ENCODE measurements at regions not wholly inside any gene's neighbourhood (a gene's known extent, or its start where the extent isn't known, plus 50 kb on each side); places are given as distances from the start of the nearest gene placed in this dataset.

- H3K27me3 ChIP-seq (ENCODE audit: control insufficient read depth, insufficient read depth, low read length): no peaks in the 10 kb centered on the region
- TF ChIP-seq CTCF (IDR thresholded peaks at IDR 0.05; ENCODE audit: insufficient read depth, low read length, poor library complexity, severe bottlenecking): no peak
- no peak for DNase-seq (ENCODE audit: low read depth)
- H3K36me3 ChIP-seq (ENCODE audit: control insufficient read depth, insufficient read depth, low read length): no peaks in the 10 kb centered on the region
- no peak overlapping the region for H3K4me3 ChIP-seq (ENCODE audit: low read depth, low read length)
Observed at GRCh38 chr6:218153-219018, 73.9 kb upstream of the DUSP22 start.

GRCh38 chr6:219019-219570 is 73.2 kb upstream of the DUSP22 start:
- TF ChIP-seq CTCF (IDR thresholded peaks at IDR 0.05; ENCODE audit: insufficient read depth, low read length, poor library complexity, severe bottlenecking): no peak
- Histone ChIP-seq H3K4me3 (ENCODE audit: low read depth, low read length) (no peak overlapping the region), H3K27me3 (ENCODE audit: control insufficient read depth, insufficient read depth, low read length) (no peaks in the 10 kb centered on the region), H3K36me3 (ENCODE audit: control insufficient read depth, insufficient read depth, low read length) (no peaks in the 10 kb centered on the region)
- no peak for DNase-seq (ENCODE audit: low read depth)

GRCh38 chr6:219641-220198 is 72.6 kb upstream of the DUSP22 start:
- H3K36me3 ChIP-seq (ENCODE audit: control insufficient read depth, insufficient read depth, low read length): no peaks in the 10 kb centered on the region
- DNase-seq (ENCODE audit: low read depth): no peak
- no peak for TF ChIP-seq CTCF (IDR thresholded peaks at IDR 0.05; ENCODE audit: insufficient read depth, low read length, poor library complexity, severe bottlenecking)
- no peaks in the 10 kb centered on the region for H3K27me3 ChIP-seq (ENCODE audit: control insufficient read depth, insufficient read depth, low read length)
- H3K4me3 ChIP-seq (ENCODE audit: low read depth, low read length): no peak overlapping the region

GRCh38 chr6:220312-220711 is 72.0 kb upstream of the DUSP22 start:
- Histone ChIP-seq H3K27me3 (ENCODE audit: control insufficient read depth, insufficient read depth, low read length) (no peaks in the 10 kb centered on the region), H3K4me3 (ENCODE audit: low read depth, low read length) (no peak overlapping the region), H3K36me3 (ENCODE audit: control insufficient read depth, insufficient read depth, low read length) (no peaks in the 10 kb centered on the region)
- no peak for DNase-seq (ENCODE audit: low read depth)
- no peak for TF ChIP-seq CTCF (IDR thresholded peaks at IDR 0.05; ENCODE audit: insufficient read depth, low read length, poor library complexity, severe bottlenecking)

- Histone ChIP-seq H3K4me3 (ENCODE audit: low read depth, low read length) (no peak overlapping the region), H3K36me3 (ENCODE audit: control insufficient read depth, insufficient read depth, low read length) (no peaks in the 10 kb centered on the region), H3K27me3 (ENCODE audit: control insufficient read depth, insufficient read depth, low read length) (no peaks in the 10 kb centered on the region)
- TF ChIP-seq CTCF (IDR thresholded peaks at IDR 0.05; ENCODE audit: insufficient read depth, low read length, poor library complexity, severe bottlenecking): no peak
- no peak for DNase-seq (ENCODE audit: low read depth)
Observed at GRCh38 chr6:220721-221475, 71.4 kb upstream of the DUSP22 start.

Measured in kidney epithelial cell (primary cell).